GM12891 (cell line): ENCODE measurements at regions not wholly inside any gene's neighbourhood (a gene's known extent, or its start where the extent isn't known, plus 50 kb on each side); places are given as distances from the start of the nearest gene placed in this dataset.

Experiments used
- POLR2A ChIP-seq: IDR thresholded peaks from 2 replicates; pipeline ENCODE4 v1.6.1; 2011; ENCODE audit warnings: low read depth, low read length, control low read depth
- POLR2AphosphoS5 ChIP-seq: IDR thresholded peaks from 2 replicates; pipeline ENCODE4 v1.6.1; 2011; ENCODE audit warnings: low read depth, low read length, control low read depth
- SPI1 ChIP-seq: IDR thresholded peaks from 2 replicates; pipeline ENCODE4 v1.6.1; 2011; ENCODE audit warnings: low read depth, low read length, control low read depth
- TAF1 ChIP-seq: IDR thresholded peaks from 2 replicates; pipeline ENCODE4 v1.6.1; 2011; ENCODE audit warnings: low read depth, low read length, control low read depth

DNA sequence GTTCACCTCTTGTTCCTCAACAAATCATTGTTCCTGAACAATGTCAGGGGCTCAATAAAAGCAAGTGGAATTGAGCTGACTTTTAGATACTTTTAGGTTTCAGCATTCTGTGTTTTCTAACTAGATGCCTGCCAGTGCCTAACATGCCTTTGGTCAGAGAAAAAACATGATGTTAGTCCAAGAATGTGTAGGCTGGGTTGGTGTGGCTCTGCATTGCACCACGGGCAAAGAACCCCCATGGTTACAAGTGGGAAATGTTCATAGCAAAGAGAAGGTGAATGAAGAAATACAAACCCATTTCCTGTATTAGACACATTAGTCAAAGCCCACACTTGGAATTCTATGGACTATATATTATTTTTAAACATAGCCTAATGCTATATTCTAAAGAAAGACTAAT, 193.3 kb downstream of the TMEM200A start:
- no peak for TF ChIP-seq POLR2A
- TF ChIP-seq TAF1, result no peak
- TF ChIP-seq POLR2AphosphoS5, result no peak
- no peak for TF ChIP-seq SPI1
